ACHN (cell line): ENCODE measurements at regions not wholly inside any gene's neighbourhood (a gene's known extent, or its start where the extent isn't known, plus 50 kb on each side); places are given as distances from the start of the nearest gene placed in this dataset.

Source experiments
- DNase-seq: peaks from one replicate; pipeline ENCODE4 v3.0.0-alpha.2; 2015
- in situ Hi-C: cut with HindIII; loops from 2 replicates; pipeline ENCODE4 v1.10.0; 2017; ENCODE audit warnings: low sequenced_read_pairs, low pct_ligation_motif_present, low pct_unique_long_range_greater_than_20kb

- in situ Hi-C loops = no loop called here
- no peak for DNase-seq
These were observed 241.6 kb upstream of the GPR26 start for GRCh38 chr10:123424537-123424936.

GRCh38 chr10:123425680-123426079, 240.5 kb upstream of the GPR26 start:
- in situ Hi-C loops = no loop called here
- DNase-seq = no peak

- in situ Hi-C loops = no loop called here
- no peak for DNase-seq
These were observed 238.9 kb upstream of the GPR26 start for GRCh38 chr10:123427165-123427786.

DNA sequence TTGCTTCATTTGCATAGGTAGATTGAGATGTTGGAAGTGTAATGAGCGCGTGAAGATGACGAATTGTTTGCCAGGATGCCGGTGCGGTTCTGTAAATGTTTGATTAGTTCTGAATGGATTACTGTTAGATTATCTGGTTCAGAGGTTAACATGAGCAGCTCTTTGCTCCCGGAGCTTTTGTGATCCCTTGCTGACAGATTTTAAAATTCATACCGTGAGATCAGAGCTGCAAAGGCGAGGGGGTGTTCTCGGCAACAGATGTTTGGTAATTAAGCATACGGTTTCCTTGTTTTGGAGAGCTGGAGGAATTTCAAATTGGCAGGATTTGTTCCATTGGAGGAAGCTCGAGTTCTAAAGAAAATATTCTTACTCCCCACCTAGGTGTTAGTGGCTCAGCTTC, 237.8 kb upstream of the GPR26 start:
- in situ Hi-C loops = no loop called here
- DNase-seq = peak; percentile 54

GRCh38 chr10:123429706-123430221, 236.4 kb upstream of the GPR26 start:
- DNase-seq = no peak
- in situ Hi-C loops = no loop called here

GRCh38 chr10:123433539-123433938, 232.6 kb upstream of the GPR26 start:
- in situ Hi-C loops = no loop called here
- DNase-seq = no peak

DNA sequence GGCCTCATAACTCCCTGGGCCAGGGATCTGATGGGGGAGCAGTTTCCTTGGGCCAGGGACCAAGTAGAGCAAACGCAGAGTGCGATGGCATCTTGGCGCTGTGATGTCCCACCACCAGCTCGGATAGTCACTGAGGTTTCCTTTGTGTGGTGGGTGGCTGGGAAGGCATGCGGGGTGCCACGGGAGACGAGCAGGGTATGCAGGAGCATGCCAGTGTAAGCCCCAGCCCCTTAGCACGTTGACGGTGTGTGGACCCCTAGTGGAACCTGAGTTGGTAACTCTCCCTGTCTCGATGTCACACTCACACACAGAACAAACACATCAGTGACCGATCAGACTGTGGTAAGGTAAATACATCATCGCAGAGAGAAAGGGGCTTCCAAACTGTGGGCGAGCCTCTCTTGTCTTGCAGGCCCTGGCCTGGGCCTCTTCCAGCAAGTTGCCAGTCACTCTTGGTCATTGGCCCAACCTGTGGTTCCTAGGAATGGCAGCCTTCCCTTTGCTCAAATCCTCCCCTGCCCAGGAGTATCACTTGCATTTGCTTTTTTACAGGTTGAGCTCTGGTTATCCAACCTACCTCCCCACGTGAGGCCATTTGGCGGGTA, 231.6 kb upstream of the GPR26 start:
- in situ Hi-C loops = no loop called here
- no peak for DNase-seq

DNA sequence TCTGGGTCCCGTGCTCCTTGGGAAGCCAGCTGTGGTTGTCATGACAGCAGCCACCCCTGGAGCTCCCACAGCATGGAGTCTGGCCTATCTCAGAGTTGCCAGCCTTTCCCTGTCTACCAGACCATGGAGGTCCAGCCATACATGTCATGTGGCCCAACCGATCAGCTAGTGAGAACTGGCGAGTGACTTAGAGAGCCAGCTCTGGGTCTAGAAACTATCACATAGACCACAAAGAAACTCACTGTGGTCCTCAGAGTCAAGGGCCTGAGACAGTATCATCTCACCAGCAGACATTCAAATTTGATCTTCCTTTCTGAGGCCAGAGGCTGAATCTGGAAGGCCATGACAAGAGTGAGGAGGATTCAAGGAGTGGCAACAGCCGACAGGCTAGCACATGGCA, 223.3 kb upstream of the GPR26 start:
- no peak for DNase-seq
- in situ Hi-C loops = no loop called here

DNA sequence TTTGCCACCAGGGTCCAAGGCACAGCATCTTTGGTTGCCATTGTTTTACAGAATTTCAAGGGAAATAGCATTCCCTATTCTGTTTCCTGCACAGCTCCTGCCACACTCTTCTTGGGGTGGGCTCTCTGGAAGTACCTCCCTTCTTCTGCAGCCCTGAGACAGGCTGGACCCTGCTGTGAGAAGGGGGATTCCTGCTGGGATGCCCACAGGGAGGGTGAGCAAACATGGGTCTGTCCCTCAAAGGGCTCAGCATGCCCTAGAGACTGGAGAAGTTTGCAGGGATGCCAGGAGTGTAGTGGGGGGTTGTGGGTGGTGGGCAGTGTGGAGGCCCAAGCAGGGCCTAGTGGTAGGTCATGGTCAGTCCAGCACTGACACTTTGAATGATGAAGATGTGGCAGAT, 222.2 kb upstream of the GPR26 start:
- DNase-seq = no peak
- in situ Hi-C loops = no loop called here

DNA sequence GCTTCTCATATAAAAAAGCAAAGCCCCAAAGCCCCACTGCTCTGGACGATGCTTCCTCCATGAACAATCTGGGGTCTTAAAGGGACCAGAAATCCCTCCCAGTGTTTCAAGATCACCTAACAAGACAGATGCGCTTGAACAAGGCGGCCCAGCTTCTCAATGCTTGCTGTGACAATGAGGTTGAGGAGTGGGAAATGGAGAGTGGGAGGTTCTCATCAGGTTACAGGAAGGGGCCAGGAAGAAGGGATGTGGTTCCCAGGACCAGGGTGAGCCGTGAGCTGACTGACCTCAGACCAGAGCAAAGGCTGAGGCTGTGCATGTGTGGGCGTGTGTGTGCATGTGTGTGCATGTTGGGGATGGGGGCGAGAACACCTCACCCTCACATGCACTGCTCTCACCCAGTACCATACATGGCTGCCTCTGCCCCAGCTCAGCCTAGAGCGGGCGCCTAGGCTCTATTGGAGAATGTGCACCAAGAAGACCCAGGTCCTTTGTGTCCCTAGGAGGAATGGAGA, 220.8 kb upstream of the GPR26 start:
- DNase-seq = no peak
- in situ Hi-C loops = no loop called here

DNA sequence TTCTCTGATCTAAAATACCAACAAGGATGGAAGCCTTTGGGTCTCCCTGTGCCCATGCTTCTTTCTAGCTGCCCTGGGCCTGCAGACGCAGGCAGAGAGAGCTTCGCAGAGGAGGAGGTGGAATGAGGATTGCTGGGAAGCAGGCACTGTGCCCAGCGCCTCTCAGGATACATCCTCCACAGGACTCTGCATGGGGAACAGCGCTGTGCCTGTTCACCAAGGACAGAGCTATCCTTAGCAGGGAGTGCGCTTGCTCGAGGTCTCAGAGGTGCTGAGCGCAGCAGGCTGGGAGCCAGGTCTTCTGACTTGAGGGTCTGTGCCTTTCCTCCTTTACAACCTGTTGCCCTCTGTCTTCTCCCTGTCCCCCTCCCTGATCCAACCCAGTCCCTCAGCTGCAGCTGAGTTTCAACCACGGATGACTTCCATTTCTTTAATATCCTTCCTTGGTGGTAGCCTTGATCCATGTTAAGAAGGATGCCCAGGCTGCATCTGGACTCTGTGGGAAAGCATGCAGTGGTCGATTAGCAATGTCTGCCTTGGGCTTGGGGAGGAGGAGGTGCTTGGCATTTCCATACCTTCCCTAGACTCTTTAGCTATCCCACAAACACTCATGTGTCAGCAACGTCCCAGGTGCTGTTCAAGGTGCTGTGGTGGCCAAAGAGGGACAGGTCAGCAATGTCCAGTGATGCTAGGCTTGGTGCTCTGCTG, 219.6 kb upstream of the GPR26 start:
- in situ Hi-C loops = no loop called here
- no peak for DNase-seq

GRCh38 chr10:123449234-123449962, 216.8 kb upstream of the GPR26 start:
- in situ Hi-C loops = no loop called here
- no peak for DNase-seq

DNA sequence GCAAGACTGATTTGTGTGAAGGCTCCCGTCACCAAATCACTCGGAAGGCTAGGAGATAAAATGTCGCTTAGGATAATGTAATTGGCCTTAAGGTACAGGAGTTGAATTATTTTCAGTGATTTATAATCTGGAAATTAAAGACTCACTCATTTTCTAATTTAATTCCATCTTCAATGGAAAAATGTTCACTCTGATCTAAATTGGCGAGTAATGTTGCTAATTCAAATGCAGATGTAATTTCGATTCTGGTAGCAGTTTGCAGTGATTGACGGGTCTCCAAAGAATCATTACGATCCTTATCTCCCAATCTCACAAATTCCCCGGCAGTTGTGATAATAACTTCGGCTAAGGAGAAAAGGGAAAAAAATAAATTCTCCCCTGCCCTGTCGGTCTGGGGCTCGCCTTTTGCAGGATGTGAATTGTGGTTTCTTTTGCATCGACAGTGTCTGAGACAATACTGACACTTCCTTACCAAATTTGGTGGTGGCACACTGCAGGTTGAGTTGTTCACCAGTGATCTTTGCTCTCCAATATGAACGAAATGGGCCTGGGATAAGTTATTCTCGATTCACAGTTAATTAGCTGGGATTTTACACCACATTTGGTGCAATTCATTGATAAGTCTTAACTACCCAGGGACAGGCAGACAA, 215.1 kb upstream of the GPR26 start:
- no peak for DNase-seq
- in situ Hi-C loops = no loop called here

GRCh38 chr10:123451618-123452245, 214.4 kb upstream of the GPR26 start:
- no peak for DNase-seq
- in situ Hi-C loops = no loop called here

- in situ Hi-C loops = no loop called here
- no peak for DNase-seq
These were observed 211.2 kb upstream of the GPR26 start for GRCh38 chr10:123454987-123455386.

- peak; percentile 90 for DNase-seq
- in situ Hi-C loops = no loop called here
These were observed 210.3 kb upstream of the GPR26 start for GRCh38 chr10:123455861-123456260.

- no peak for DNase-seq
- in situ Hi-C loops = no loop called here
These were observed 207.2 kb upstream of the GPR26 start for GRCh38 chr10:123458933-123459332.

GRCh38 chr10:123459371-123460091, 206.6 kb upstream of the GPR26 start:
- in situ Hi-C loops = no loop called here
- no peak for DNase-seq
